ENCODE measurements at regions not wholly inside any gene's neighbourhood (a gene's known extent, or its start where the extent isn't known, plus 50 kb on each side); places are given as distances from the start of the nearest gene placed in this dataset.

- TF ChIP-seq CTCF (IDR thresholded peaks at IDR 0.05; ENCODE audit: low read depth, low read length) (no peak), EZH2phosphoT487 (IDR thresholded peaks at IDR 0.05; ENCODE audit: low read depth) (no peak)
Measured at GRCh38 chrX:82219129-82219528, 1017.2 kb downstream of the SH3BGRL start.

Measured in OCI-LY3 (cell line).